ENCODE measurements at regions not wholly inside any gene's neighbourhood (a gene's known extent, or its start where the extent isn't known, plus 50 kb on each side); places are given as distances from the start of the nearest gene placed in this dataset.

- no peak for TF ChIP-seq ZNF350 (tag by site-specific recombination; IDR thresholded peaks at IDR 0.05)
These were observed 576.2 kb downstream of the DHX35 start (continued) for GRCh38 chr20:39538317-39538716.

DNA sequence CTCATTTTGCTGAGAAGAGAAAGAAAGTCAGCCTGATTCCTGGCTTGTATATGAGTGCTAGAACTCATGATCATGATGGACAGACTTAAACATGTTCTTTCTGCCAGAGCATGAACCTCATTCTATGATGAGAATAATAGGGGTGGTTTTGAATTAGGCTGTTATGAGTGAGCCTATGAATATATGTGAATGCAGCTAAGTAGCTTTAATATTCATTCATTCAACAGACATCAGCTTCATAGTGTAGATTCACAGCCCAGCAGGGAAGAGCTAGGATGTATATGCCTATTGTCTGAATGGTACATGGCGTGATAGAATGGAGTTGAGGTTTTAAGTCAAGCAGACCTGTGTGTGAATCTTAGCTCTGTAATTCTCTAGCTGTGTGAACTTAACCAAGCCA lies 573.2 kb downstream of the DHX35 start:
- no peak overlapping the region for H3K4me3 ChIP-seq (ENCODE audit: low read depth, low read length)
- TF ChIP-seq ZFHX2 (tag by site-specific recombination; conservative IDR thresholded peaks at IDR 0.05) (no peak), ZNF707 (tag by site-specific recombination; IDR thresholded peaks at IDR 0.05) (no peak), ZNF585B (tag by site-specific recombination; IDR thresholded peaks at IDR 0.05) (no peak), ZNF155 (tag by site-specific recombination; IDR thresholded peaks at IDR 0.05) (no peak), ZNF518A (tag by site-specific recombination; conservative IDR thresholded peaks at IDR 0.05; ENCODE audit: low read depth) (no peak), ZNF398 (tag by site-specific recombination; IDR thresholded peaks at IDR 0.05) (no peak), KLF1 (tag by site-specific recombination; IDR thresholded peaks at IDR 0.05) (no peak), GLIS1 (tag by site-specific recombination; IDR thresholded peaks at IDR 0.05) (no peak), RBAK (tag by site-specific recombination; IDR thresholded peaks at IDR 0.05) (no peak), ZSCAN18 (tag by site-specific recombination; IDR thresholded peaks at IDR 0.05) (no peak), ZNF473 (tag by site-specific recombination; IDR thresholded peaks at IDR 0.05) (no peak), ZNF169 (tag by site-specific recombination; IDR thresholded peaks at IDR 0.05) (no peak), ZNF174 (tag by site-specific recombination; IDR thresholded peaks at IDR 0.05) (no peak), BCL11A (tag by site-specific recombination; IDR thresholded peaks at IDR 0.05; ENCODE audit: low read depth) (no peak), ZNF223 (tag by site-specific recombination; IDR thresholded peaks at IDR 0.05) (no peak)
- TF ChIP-seq, protein P1, sequence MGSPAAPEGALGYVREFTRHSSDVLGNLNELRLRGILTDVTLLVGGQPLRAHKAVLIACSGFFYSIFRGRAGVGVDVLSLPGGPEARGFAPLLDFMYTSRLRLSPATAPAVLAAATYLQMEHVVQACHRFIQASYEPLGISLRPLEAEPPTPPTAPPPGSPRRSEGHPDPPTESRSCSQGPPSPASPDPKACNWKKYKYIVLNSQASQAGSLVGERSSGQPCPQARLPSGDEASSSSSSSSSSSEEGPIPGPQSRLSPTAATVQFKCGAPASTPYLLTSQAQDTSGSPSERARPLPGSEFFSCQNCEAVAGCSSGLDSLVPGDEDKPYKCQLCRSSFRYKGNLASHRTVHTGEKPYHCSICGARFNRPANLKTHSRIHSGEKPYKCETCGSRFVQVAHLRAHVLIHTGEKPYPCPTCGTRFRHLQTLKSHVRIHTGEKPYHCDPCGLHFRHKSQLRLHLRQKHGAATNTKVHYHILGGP (tag by site-specific recombination; IDR thresholded peaks at IDR 0.05), result no peak
- TF ChIP-seq, protein P2, sequence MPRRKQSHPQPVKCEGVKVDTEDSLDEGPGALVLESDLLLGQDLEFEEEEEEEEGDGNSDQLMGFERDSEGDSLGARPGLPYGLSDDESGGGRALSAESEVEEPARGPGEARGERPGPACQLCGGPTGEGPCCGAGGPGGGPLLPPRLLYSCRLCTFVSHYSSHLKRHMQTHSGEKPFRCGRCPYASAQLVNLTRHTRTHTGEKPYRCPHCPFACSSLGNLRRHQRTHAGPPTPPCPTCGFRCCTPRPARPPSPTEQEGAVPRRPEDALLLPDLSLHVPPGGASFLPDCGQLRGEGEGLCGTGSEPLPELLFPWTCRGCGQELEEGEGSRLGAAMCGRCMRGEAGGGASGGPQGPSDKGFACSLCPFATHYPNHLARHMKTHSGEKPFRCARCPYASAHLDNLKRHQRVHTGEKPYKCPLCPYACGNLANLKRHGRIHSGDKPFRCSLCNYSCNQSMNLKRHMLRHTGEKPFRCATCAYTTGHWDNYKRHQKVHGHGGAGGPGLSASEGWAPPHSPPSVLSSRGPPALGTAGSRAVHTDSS (tag by site-specific recombination; IDR thresholded peaks at IDR 0.05), result no peak
- TF ChIP-seq, protein P3, sequence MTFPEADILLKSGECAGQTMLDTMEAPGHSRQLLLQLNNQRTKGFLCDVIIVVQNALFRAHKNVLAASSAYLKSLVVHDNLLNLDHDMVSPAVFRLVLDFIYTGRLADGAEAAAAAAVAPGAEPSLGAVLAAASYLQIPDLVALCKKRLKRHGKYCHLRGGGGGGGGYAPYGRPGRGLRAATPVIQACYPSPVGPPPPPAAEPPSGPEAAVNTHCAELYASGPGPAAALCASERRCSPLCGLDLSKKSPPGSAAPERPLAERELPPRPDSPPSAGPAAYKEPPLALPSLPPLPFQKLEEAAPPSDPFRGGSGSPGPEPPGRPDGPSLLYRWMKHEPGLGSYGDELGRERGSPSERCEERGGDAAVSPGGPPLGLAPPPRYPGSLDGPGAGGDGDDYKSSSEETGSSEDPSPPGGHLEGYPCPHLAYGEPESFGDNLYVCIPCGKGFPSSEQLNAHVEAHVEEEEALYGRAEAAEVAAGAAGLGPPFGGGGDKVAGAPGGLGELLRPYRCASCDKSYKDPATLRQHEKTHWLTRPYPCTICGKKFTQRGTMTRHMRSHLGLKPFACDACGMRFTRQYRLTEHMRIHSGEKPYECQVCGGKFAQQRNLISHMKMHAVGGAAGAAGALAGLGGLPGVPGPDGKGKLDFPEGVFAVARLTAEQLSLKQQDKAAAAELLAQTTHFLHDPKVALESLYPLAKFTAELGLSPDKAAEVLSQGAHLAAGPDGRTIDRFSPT (tag by site-specific recombination; IDR thresholded peaks at IDR 0.05), result no peak
- ChIA-PET CTCF (no interaction called here), POLR2A (no interaction called here)
- H3K4me1 ChIP-seq (ENCODE audit: control insufficient read depth, insufficient read depth, low read length), result no peaks in the 10 kb centered on the region
- no peaks in the 10 kb centered on the region for H3K36me3 ChIP-seq (ENCODE audit: control insufficient read depth in 2 of 2, insufficient read depth in 1 of 2, low read length in 2 of 2)
- H3K27ac ChIP-seq (ENCODE audit: extremely low read depth, low read depth, low read length), result no peak overlapping the region
- H3K9me3 ChIP-seq (ENCODE audit: control insufficient read depth, insufficient read depth, low read depth, low read length), result no peaks in the 10 kb centered on the region

Data from HEK293 (cell line).